Ureter (tissue), 1 donor: ENCODE measurements at regions not wholly inside any gene's neighbourhood (a gene's known extent, or its start where the extent isn't known, plus 50 kb on each side); places are given as distances from the start of the nearest gene placed in this dataset.

Experiments
- DNase-seq: peaks from one replicate; pipeline ENCODE4 v3.0.0-alpha.2; 2020; ENCODE audit warnings: low spot score
- donor health status: DM: yes; HTN: yes; CAD: no.

GRCh38 chr12:30827101-30828066, 72.6 kb upstream of the CAPRIN2 start:
- no peak for DNase-seq

- no peak for DNase-seq
Measured at GRCh38 chr12:30826276-30826675, 71.5 kb upstream of the CAPRIN2 start.

DNA sequence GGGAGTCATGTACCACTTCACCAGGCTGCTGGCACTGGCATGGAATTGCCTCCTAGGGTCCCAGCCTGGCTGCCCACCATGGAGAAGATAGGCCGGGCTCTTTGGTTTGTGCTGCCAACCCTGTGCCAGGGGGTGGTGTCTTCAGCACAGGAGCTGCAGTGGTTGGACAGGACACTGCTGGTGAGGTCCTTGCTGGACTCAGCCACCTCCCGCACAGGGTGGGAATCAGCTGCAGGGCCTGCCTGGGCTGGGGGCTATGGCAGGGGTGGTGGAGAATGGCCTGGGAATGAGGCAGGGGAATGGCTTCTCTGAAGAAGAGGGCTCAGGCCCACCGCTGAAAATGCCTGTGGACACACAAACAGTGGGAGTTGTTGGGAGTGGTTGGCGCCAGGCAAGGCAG, 70.6 kb upstream of the CAPRIN2 start:
- DNase-seq, result no peak

GRCh38 chr12:30824311-30824710, 69.6 kb upstream of the CAPRIN2 start:
- no peak for DNase-seq

- DNase-seq, result no peak
Measured at GRCh38 chr12:30823764-30824163, 69.0 kb upstream of the CAPRIN2 start.

DNA sequence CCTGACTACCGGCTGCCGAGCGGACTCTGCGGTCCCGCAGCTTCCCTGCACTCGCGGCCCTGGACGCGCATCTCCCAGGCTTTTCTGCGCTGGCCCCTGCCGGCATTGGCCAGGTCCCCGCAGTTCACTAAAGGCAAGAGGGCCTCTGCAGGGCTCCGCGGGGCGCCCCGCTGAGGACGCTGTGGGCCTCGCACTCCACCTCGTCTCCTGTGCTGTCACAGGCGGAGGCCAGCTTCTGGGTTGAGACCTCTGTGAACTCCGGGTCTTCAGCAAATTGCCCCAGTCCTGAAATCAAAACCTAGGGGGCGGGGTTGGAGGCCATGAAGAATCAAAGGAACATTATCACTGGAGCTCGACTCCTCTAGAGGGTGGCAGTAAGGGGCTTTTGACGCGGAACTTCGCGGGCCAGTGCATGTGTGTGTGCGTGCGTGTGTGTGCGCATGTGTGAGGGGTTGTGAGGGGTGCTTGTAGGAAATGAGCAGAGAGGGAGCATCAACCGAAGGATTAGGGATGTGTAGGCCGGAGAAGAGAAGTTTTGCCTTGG, 68.5 kb upstream of the CAPRIN2 start:
- peak; percentile 45 for DNase-seq

DNA sequence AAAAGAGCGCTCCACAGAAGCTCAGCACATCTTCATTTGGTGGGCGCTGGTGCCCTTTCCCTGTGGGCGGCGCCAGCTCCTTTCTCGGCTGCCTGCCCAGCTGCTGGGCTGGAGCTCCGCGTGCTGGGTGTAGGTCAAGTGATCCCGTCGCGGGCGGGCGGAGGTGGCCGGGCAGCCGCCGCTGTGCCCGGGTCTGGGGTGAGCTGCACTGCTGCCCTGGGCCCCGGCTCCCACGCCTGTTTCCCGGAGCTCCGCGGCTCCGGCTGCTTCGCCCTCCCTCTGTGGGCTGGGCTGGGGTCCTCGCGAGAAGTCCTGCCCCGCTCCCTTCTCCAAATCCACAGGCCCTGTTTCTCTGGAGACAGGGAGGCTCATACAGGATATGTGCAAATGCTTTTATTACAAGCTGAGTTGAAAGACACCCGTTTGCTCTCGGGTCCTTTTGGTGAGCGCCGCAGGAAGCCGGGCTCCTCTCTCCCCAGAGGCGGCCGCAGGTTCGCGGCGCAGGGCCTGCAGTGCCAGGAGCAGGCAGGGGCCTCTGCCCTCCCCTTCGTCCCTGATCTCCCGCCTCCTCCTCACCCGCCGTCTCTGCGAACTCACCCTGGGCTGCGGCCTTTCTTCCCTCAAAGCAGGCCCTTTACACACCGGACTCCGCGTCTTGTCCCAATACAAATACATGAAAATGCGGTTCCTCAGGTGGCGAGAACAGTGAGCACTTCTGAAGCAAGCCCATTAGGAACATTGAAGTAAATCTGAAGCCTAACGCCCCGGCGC, 67.8 kb upstream of the CAPRIN2 start:
- peak; percentile 69 for DNase-seq

DNA sequence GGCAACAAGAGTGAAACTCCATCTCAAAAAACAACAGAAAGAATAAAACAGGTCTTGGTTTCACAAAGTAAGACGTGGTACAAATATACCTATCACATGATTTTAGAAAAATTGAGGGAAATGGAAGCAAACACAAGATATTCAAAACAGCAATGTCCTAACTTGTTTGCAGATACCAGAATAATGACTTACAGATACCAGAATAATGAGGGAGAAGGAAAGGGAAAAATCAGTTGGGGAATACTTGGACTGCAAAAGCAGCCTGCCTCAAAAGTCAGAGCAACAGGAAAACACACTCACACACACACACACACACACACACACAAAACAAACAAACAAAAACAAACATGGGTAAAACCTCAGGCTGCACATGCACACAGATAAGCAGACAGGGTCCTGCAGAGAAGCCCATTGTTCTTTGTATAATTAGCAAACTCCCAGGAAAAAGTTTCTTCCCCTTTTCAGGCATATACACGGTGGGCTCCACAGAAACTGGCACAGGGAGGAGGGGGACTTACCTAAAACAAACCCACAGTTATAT, 65.7 kb upstream of the CAPRIN2 start:
- DNase-seq, result no peak

- DNase-seq, result no peak
Measured at GRCh38 chr12:30818562-30818961, 63.8 kb upstream of the CAPRIN2 start.

- DNase-seq, result no peak
Measured at GRCh38 chr12:30816742-30817465, 62.2 kb upstream of the CAPRIN2 start.

DNA sequence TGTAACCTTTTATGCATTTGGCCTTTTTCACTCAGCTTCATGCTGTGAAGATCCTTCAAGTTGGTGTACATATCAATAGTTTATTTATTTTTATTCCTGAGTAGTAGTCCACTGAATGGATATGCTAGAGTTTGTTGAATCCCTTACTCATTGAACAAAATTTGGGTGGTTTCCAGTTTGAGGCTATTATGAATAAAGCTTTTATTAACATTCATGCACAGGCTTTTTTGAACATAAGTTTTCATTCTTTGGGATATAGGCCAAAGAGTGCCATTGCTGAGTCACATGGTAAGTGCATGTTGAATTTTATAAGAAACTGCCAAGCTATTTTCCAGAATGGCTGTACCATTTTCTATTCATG, 59.5 kb upstream of the CAPRIN2 start:
- no peak for DNase-seq

- DNase-seq, result no peak
Measured at GRCh38 chr12:30813525-30814294, 59.0 kb upstream of the CAPRIN2 start.

GRCh38 chr12:30811966-30812365, 57.2 kb upstream of the CAPRIN2 start:
- no peak for DNase-seq

DNA sequence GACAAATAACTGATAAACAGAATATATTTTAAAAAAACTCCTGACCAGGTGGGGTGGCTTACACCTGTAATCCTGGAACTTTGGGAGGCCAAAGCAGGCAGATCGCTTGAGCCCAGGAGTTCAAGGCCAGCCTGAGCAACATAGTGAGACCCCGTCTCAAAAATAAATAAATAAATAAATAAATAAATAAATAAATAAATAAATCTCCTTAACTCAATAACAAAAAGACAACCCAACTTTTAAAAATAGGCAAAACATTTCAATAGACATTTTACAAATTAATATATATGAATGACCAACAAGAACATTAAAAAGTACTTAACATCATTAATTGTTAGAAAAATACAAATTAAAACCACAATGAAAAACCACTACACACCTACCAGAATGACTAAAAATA, 56.2 kb upstream of the CAPRIN2 start:
- DNase-seq, result no peak

- no peak for DNase-seq
Measured at GRCh38 chr12:30807695-30808034, 52.9 kb upstream of the CAPRIN2 start.

GRCh38 chr12:30806989-30807694, 52.4 kb upstream of the CAPRIN2 start:
- peak; percentile 53 for DNase-seq

DNA sequence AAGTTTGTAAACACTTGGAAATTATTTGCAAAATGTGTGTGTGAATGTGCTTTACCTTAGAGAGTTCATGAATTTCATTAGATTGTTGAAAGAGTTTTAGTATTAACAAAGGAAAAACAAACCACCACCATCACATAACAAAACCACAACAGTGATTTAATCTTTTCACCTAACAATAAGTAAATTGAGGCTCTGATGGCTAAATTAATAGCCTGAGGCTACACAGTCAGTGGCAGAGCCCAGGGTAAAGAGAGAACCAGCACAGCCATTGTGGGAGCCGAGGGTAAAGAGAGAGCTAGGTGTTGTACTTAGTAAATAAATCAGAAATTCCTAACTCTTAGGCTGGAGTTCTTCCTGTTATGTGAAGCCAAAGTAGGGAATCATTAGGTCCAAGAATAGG, 51.2 kb upstream of the CAPRIN2 start:
- no peak for DNase-seq
